Fibroblast of peridontal ligament (primary cell): ENCODE measurements at regions not wholly inside any gene's neighbourhood (a gene's known extent, or its start where the extent isn't known, plus 50 kb on each side); places are given as distances from the start of the nearest gene placed in this dataset.
A peak's percentile ranks its signal among the peaks of the same experiment; 100 is the strongest.
"Not testable (repeated sequence)": the region's sequence is repeated elsewhere in the genome, so short reads cannot be mapped to it uniquely, and the experiment has no call there.

ENCODE experiments used
- DNase-seq: peaks from one replicate; pipeline ENCODE4 v3.0.0-alpha.2; 2010; ENCODE audit errors: extremely low read depth

DNA sequence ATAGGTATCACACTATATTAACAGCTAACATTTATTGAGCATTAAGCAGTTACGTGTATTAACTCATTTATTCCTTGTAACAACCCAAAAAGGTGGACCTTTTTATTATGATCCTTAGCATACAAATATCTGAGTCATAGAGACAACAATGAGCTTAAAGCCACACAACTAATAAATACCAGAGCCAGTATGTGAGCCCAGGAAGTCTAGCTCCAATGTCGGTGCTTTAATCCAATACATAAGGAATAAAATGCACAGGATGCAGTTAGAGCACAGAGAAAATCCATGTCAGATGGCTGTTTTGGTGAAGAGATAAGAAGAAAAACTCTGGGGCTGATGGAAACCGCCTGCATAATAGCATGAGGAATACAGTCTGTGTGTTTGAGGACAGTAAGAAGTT lies 888.6 kb downstream of the TMTC2 start:
- no peak for DNase-seq

DNA sequence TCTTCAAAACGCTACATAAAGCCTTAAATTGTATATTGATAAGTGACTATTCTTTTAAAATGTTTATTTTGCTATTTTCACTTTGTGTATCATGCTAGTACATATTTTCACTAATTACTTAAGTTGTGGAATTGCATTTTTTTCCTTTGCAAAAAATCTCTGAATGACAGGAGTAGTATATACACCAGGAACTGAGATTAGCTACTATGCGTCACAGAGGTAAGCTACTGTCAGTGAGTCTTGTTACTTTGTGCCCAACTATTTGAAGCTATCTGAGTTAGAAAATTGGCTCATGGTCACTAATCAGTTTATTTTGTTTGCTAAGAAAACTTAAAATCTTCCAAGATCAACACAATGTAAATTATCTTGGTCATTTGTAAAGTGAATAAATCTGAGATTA lies 887.4 kb downstream of the TMTC2 start:
- no peak for DNase-seq

DNA sequence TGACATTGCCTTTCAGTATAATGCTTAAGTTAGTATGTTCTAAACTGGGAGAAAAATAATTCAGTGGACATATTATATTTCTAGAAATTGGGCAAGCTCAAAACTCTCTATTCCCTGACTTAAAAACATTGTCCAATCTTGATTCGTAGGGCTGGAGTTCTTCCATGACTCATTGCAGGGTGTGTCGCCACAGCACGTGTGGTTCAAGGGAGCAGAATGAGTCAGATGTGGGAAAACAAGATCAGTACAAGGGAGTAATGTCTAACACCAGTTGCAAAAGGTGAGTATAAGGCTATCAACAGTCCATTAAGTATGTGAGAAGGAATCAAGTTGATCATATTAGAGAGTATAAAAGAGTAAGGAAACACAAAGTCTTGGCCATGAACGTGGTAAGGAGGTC lies 887.0 kb downstream of the TMTC2 start:
- DNase-seq = peak; percentile 58

DNA sequence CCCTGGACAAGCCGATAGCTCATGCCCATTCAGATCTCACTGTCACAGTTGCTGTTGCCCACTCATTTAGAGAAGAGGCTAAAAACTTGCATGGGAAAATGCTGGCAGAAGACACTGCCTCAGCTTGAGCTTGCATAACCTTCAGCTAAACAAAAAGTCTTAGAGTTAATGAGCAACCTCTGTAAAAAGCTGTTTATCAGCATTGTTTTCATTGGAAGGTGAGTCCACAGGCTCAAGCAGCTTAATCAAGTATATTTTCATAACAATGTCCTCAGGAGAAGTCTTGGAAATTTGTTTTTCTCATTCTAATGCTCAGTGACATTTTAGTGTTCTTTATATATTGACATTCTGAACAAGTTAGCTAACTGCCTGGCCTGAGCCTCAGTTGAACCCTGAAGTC lies 872.9 kb downstream of the TMTC2 start:
- DNase-seq = no peak

DNA sequence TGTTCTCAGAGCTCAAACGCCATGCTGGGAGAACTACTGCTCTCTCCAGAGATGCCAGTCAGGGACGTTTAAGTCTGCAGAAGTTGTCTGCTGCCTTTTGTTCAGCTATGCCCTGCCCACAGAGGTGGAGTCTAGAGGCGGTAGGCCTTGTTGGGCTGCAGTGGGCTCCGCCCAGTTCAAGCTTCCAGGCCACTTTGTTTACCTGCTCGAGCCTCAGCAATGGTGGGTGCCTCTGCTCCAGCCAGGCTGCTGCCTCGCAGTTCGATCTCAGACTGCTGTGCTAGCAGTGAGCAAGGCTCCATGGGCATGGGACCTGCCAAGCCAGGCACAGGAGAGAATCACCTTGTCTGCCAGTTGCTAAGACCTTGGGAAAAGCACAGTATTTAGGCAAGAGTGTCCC lies 869.3 kb downstream of the TMTC2 start:
- not testable (repeated sequence) for DNase-seq

DNA sequence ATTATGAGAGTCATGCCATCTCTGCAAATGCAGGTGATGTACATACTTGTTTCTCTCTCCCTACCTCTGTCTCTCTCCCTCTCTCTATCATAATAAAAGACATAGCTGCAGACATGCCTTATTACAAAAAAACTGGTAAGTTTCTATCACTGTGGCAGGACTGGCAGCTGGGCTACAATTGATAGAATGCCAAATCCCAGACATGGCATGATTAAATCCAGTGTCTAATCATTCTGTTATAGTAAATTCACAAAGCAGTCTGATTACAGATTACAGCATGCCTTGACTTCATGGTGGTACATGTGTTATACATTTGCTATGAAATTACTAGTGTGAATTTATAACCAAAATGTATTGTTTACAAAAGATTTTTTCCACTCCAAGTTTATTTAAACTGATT lies 854.7 kb downstream of the TMTC2 start:
- DNase-seq = no peak

DNA sequence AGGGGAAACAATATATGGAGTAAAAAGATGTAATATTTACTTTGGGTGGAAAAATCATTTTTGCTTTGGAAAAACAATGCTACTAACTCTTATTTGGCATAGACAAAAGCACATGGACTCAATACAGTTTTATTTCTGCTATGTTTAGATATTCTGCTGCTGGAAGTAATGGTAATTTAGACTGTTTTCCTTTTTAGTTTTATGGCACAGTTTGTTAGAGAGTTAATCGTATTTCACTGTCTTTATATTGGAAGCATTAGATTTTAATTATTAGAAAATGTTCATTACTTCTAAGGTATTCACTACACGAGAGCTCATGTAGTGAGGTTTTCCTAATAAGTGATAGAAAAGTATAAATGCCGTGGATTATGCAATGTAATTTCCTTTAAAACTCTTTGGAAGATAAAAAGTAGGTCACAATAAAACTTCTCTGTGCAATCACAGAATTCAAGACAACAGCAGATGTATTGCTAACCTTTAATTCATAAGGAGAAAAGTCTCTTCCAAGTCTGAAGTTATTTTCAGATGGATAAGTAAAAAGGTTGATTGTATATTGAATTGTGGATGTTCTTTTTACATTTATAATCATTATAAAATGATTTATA lies 851.8 kb downstream of the TMTC2 start:
- DNase-seq = no peak

DNA sequence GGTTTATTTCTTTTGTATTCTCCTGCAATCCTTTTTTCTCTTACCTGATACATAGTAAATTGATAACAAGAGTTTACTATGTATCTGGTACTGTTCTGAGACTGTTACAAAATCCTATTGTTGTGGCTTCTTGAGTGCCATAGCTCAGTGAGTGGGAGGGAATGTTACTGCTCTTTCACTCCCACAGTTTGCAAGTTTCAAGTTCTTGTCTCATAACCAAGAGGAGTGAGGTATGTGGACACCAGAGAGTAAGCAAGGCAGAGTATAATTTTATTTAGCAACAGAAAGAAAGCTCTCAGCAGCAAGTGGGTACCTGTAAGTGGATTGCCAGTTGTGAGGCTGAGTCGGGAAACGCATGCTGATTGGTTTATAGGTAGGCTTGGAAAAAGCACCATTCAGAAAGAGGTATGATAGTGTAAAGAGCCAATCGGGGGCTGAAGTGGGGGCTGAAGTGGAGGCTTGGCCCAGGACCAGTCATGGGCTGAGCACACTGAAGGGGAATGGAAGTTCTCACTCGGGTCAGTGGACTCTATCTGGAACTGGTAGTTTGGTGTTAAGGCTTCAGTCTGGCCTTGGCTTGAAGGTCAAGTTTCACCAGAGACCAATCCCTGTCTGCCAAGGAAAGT lies 850.8 kb downstream of the TMTC2 start:
- DNase-seq = no peak

DNA sequence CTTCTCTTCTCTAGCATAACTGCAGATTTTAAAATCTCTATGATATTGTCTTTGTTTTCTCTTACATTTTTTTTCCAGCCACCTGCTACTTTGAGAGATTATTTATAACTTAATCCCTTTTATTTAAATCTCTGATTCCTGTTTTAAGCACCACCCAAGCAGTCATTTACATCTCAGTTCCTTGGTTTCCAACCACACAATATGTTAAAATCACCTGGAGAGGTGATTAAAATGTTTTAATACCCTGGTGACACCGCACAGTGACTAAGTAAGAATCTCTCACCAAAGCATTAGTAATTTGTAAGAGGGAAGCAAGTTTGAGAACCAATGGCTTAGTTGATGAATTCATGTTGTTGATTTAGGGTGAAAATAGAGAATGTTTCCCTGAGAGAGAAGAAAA lies 849.8 kb downstream of the TMTC2 start:
- DNase-seq = no peak

DNA sequence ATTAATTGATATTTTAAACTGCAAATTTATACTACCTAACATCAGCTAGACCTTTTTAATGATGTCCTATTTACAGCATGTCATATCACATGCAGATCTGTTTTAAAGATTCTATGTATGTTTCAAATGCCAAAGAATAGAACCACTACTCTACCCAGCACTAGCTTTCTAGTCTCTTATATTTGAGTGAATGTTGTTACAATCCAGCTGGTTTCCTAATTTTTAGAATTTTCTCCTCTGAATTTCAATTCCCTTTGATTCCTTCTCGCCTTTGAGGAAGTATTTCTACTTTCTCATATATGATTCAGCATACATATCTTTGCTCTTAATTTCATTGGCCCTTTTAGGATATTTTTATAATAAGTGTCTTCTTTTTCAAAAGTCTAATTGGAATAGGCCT lies 841.9 kb downstream of the TMTC2 start:
- DNase-seq = no peak

DNA sequence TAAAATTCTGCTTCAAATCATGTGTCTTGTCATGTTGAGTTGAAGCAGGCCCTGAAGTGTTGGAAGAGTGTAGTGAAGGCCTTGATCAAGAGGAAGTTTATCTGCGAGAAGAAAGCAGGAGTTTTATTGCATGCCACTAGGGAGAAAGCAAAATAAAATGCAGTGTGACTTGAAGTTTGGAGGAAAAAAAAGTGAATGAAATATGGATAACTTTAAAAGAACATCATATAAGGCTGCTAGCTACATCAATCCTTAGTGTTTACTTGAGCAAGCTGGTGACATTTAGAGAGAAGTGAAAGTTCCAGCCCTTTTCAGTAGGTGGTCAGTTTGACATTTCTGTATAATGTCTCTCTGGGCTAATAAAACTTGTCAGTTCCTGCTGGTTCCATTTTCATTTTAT lies 841.1 kb downstream of the TMTC2 start:
- no peak for DNase-seq

DNA sequence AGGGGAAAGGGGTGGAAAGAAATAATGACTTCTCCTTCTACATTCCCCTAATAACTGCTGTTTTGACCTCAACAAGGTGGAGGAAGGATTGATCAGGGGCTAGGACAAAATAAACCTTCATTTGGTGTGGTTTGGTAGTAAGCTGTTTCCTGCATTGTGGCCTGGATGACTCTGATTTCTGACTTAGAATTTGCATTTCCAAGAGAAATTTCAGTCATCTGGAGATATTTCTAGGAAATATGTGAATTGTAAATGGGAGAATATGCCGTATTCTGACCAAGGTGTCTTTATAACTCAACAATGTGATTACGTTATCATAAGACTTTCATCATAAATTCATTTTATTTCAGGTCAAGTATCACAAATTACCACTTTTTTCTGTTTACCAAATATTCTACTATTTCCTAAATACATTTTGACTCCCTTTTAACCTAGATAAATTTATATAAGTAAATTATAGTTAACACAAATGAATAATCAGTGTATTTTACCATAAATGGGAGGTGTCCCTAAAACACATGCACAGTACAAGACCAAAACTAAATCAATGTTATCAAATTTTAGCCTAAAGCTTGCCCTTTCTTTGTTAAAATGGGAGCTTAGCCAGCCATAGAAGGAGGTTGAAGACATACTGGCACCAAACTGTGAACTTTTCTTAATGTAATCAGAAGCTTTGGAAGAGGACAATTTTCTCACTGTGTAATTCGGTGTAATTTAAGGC lies 828.8 kb downstream of the TMTC2 start:
- no peak for DNase-seq

DNA sequence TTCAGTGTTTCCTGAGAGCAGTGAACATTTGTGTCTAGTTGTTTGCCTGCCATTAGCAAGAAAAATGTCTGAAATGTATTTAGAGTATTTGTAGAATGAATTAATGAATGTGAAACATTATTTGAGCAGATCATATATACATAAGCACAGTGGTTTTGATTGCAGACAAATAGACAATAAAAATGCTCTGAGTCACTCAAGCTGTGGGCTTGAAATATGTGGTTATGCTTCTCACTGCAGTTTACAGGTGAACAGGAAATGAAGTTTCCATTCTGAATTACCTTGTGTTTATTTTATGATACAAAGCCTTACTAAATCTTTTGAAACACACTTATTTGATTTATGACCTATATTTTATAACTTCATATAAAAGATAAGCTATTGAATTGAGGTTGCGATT lies 827.7 kb downstream of the TMTC2 start:
- DNase-seq = no peak

DNA sequence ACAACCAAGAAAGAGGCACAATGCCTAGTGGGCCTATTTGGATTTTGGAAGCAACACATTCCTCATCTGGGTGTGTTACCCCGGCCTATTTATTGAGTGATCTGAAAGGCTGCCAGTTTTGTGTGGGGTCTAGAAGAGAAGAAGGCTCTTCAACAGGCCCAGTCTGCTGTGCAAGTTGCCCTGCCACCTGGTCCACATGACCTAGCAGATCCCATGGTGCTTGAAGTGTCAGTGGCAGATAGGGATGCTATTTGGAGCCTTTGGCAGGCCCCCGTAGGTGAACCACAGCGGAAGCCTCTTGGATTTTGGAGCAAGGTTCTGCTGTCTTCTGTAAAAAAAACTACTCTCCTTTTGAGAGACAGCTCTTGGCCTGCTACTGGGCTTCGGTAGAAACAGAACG lies 820.1 kb downstream of the TMTC2 start:
- no peak for DNase-seq

DNA sequence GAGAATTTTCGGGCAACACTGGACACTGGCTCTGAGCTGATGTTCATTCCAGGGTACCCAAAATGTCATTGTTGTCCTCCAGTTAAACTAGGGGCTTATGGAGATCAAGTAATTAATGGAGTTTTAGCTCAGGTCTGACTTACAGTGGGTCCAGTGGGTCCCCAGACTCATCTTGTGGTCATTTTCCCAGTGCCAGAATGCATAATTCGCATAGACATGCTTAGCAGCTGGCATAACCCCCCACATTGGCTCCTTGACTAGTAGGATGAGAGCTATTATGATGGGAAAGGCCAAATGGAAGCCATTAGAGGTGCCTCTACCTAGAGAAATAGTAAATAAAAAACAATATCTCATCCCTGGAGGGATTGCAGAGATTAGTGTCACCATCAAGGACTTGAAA lies 818.9 kb downstream of the TMTC2 start:
- no peak for DNase-seq

DNA sequence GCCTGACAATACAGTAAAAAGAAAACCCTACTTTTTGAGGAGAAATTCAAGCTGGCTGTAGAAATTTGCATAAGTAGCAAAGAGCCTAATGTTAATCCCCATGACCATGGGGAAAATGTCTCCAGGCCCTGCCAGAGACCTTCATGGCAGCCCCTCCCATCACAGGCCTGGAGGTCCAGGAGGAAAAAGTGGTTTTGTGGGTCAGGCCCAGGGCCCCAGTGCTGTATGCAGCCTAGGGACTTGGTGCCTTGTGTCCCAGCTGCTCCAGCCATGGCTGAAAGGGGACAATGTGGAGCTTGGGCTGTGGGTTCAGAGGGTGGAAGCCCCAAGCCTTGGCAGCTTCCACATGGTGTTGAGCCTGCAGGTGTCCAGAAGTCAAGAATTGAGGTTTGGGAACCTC lies 813.2 kb downstream of the TMTC2 start:
- not testable (repeated sequence) for DNase-seq

DNA sequence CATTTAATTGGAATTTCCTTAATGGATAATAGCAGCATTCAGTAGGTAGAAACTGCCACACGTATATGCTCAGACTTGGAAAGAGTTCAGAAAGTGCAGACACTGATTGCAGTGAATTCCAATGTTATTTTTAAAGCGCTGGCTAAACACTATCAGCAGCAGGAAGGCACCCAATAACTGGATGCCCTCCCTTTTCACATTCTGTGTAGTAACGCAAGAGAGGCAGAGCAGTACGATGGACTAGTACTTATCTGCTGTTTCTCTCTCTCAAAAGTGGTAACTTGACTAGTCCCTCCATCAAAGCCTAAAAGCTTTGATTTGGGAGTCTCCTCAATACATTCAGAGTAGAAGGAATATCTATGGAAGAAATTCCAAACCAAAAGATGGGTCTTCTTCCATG lies 791.0 kb downstream of the TMTC2 start:
- no peak for DNase-seq

DNA sequence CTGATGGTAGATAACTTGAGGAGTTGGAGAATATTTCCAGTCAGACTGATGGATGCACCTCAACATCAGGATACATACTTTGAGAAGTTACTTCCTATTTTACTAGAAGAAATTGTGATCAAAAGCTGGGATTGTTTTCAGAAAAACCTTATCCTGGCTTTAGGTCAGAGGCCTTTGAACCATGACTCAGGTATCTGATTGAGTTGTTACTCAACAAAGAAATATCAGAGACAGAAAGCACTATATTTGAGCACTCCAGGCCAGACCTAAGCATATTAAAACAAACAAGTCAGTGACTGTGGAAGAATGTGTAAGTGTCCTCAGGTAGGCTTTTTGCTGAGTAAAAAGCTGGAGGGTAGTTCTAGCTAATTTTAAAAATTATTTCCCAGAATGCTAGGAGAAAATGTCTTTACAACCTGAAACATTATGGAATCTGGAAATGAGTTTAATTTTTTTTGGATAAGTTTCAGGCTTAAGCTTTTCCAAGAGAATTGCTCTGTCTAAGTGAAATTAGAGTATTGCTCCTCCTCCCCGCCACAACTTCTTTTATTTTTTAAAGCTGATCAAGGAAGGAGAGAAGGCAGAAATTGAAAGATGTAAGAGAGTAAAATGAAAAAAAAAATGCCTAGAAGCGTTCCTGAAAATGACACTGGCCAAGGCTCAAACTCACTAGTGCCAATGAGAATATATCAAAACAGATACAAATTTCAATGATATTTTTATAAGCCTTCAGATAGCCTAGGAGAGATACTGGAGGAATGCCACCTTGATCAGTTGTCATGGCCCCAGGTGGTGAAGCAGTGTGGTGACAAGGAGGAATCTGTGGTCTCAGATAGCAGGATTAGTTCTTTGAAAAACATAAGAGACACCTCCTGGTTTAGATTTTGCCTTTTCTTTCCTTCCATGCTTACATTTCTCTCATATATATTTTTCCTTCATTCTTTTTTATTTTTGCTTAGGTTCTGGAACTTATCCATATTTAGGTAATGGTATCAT lies 790.3 kb downstream of the TMTC2 start:
- no peak for DNase-seq

DNA sequence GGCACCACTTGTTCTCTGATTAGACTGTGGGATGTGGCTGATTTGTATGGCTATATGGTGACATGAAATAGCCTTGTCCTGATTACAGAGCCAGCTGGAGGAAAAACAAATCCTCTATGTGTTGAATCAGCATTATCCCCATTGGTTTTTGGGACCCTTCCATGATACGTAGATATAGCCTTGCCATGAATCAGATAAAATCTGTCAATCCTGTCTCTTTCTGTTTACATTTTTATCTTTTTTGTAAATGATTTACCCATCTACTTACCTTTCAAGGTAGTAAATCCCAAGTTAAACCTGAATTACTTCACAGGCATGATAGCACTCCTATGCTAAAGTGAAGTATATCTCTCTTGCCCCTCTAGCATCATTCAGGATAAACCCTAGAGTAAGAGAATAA lies 789.3 kb downstream of the TMTC2 start:
- no peak for DNase-seq

DNA sequence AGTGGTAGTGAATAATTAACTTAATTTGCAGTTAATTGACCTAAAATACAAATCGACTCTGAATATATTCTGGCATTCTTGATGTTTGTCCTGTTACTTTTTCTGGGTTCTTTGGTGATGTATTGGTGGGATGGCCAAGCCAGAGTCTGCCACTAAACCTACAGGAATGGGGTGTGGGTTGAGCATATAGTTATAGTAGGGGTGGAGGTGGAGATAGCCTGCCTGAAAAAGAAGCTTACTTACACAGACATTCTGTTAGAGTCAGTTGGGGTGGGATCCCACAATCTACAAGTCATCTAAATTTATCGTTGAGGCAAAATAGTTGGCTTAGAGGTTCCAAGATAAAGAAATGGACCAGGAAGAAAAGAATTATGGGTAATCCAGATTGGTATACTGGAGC lies 787.7 kb downstream of the TMTC2 start:
- DNase-seq = no peak

DNA sequence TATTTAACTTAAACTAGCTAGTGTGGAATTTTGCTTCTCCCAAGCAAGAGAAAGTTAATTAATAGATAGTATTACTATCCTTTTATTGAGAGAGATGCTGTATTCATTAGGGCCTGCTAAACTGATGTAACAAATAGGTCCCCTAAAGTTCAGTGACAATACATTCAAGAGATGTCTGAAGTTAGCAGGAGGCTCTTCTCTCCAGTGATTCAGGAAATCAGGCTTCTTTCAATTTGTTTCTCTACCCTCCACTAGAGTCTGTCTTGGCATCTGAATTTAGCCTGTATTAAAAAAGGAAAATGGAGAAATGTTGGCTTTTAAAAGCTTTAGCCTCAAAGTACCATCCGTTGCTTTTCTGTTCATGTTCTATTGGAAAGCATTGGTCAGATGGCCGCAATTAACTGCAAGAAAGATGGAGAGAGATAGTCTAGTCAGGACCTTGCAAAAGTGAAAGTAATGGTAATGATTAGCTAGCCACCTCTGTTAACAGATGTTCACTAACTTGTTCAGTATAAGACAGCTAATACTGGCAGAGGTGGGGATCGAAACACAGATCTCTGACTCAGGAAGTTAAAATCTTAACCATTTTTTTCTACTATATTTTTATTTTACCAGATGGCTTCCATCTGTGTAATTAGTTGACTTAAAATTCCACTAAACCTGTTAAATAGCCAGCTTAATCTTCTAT lies 786.8 kb downstream of the TMTC2 start:
- peak; percentile 6 for DNase-seq

DNA sequence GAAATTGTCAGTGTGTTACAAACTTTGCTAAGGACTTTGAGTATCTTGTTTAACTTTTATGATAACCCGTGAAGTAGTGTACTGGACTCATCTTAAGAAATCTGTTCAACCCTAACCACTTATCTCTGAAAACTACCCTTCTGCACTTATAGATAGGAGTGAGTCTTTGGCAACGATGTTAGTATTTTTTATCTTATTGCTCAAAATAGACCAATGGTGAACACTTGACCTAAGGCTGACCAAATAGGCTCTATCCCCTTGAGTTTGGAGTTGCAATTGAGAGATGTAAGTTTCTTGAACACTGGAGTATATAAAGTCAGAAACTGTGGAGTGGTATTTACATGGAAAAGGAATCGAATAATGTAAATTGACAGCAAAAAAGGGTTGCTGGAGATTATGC lies 786.1 kb downstream of the TMTC2 start:
- no peak for DNase-seq
